ENCODE measurements at regions not wholly inside any gene's neighbourhood (a gene's known extent, or its start where the extent isn't known, plus 50 kb on each side); places are given as distances from the start of the nearest gene placed in this dataset.
"Not testable (repeated sequence)": the region's sequence is repeated elsewhere in the genome, so short reads cannot be mapped to it uniquely, and the experiment has no call there.

DNA sequence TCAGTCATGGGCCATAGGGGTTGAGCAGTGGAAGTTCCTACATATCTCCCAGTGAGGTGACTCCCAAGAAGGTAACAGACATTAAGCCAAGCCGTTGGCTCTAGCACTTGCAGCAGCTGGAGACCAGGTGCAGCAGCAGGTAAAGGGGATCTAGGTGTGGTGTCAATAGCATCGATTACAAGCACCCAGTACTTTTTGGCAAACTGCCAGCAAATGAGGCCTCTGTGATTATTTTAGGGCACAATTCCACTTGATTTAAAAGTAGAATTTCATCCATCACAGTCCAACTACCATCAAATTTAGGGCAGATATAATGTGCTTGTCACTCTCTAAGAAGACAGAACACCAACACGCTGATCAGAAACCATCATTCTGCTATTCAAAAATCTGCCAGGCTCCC lies 224.1 kb upstream of the EGLN3 start:
- no peak for DNase-seq (ENCODE audit: low read depth in 2 of 2)

DNA sequence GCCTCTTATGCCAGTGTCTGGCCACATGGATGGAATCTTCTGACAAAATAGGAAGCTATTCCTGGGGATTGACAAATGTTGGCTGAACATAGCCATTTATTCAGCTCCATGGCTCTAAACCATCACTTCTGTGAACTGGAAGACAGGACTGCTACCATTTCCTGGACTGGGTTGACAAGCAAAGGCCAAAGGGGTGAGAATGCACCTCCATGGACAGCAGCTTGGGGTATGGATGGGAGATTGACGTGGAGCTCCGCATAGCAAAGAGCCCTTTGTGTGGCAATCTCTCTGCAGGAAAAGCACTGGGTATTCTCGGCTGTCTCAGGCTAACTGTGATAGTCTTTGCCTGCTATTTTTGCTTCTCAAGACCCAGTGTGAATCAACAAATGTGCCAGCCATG lies 223.0 kb upstream of the EGLN3 start:
- DNase-seq (ENCODE audit: low read depth in 2 of 2): no peak

DNA sequence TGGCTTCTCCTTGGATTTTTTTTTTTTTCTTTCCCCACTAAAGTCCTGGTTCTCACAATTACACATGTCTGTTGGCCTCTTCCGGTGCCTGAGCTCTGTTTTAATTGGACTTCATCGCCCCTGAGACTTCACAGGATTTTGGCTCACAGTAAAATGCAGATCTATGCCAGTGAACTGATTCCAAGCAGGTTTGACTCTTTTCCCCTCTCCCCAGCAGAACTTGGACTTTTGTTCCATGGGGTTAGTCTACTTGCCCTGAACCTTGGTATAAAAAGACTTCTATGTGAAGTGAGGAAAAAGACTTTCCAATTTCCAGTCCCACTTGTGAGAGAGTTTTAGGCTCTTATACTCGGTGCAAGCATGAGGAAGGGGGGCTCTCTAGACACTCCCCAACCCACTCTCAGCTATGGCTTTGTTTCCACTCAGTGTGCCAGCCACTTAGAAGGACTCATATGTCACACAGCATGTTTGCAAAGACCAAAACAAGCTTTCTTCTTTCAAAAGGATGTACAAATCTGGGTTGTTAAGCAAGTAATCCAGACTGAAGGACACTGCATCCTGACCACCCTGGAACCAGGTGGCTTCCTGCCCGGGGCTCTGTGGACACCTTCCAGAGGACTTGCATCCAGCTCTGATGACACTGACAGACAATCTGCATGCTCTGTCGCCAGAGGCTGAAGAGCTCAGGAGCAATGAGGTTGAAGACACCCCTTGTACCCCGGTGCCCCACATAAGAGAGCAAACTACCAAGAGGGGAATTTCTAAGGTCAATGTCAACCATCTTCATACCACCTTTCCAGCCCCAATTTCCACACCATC lies 221.9 kb upstream of the EGLN3 start:
- DNase-seq (ENCODE audit: low read depth in 2 of 2): no peak

DNA sequence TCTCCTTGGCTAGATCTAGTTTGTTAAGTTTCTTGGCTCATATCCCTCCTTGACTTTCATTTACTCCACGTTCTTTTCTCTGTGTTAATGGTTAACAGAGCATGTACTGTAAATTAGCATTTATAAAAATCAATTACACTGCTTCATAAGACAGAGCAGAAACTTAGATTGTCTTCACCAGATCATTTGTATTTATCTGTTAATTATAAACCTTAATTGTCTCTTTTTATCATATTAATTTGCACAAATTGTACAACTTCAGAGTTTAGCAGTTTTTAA lies 221.2 kb upstream of the EGLN3 start:
- no peak for DNase-seq (ENCODE audit: low read depth in 2 of 2)

DNA sequence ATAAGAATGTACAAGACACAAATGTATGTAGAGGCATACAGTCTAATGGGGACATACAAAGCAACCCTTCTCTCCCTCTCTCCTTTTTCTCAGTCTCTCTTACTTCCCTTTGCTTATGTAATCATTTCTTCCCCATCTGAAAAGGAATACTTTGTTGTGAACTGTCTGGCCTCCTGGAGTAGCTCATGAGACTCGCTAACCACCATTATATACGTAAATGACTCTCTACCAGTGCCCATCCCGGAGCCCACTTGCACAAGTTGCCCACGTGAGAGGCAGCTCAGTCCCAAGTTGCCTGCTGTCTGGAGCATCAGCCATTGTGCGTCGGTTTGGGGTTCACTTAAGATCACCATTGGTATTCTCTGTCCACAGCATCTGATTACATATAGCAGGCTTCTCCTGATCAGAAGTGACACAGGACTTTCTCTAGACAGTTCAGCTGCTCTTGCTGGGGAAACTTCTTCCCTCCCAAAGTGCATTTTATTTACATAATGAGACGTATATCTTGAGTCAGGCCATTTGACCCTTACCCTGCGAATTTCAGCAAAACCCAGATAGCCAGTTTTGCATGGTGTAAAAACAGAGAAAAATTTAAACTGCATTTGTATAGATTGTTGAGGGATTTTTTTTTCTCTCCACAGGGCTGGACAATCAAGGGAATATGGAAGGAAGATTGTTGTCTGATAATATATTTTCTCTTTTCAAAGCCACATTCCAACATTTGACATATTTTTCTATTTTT lies 220.7 kb upstream of the EGLN3 start:
- no peak for DNase-seq (ENCODE audit: low read depth in 2 of 2)

DNA sequence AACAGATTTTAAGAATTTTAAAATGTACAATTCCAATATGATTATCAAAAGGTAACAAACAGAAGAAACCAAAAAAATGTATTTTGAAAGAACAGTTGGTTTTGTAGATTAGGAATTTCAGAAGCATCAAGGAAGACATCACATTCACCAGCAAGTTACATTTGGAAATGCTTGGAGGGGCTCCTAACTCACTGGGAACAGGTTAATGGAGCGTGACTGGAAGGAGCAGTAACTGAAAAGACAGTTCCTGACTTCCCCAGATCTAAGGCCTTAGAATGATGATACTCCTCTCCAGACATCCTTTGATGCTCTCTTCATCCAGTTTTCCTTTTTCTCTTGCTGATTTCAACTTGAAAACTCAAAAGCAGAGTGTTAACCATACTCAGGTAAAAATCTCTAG lies 220.0 kb upstream of the EGLN3 start:
- DNase-seq (ENCODE audit: low read depth in 2 of 2): no peak

DNA sequence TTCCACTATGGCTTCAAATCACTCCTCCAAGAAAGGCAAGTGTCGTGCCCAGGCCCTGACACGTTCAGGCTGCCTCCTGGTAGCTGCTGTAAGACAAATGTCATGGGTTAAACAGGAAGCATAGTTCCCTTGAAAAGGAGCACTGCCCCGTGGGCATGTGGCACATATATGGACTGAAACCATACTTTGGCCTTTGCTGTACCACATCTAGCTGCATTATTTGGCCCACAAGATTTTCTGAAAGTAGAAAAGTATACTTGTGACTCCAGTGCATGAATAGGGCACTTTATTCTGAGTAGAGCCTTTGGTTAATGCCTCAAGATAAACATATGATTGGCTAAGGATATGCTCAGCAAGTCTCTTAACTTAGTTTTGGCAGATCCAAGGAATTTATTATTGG lies 218.7 kb upstream of the EGLN3 start:
- DNase-seq (ENCODE audit: low read depth in 2 of 2): no peak

DNA sequence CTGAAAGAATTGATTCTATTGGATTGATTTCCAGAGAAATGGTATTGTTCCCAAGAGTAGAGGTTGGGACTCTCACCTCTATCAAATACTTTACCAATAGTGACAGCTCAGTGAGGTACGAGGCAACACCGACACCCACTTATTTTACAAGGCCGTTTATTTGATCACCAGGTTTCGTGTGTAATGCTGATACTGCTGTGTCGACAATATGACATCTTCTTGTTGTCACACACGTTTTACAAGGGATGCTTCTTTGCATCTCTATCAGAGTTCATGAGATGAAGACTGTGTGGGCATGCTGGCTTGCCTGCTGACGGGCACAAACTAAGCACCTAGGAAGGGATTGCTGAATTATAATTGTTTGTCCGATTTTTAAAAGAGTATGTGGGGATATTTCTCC lies 217.8 kb upstream of the EGLN3 start:
- DNase-seq (ENCODE audit: low read depth in 2 of 2): no peak

DNA sequence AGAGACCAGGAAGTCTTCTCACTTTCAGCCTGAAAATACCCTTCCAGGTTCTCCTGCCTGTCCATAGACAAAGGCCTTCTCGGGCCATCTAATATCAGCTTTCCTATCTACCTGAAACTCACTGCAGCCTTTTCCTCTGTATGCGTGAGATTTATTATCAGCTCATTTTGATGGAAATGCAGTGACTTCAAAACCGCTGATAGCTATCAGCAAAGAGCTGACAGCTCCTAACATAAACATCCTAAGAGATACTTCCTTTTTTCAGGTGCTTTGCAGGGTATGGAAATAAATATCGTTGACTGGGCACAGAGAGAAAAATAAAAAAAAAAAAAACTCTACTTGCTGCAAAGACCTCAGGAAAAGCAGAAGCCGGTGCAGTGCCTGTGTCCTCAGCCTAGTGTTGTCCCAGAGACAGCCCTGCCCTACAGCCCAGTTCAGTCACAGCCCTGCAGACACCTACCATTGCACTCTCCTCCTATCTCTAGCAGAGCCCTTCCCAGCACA lies 215.0 kb upstream of the EGLN3 start:
- no peak for DNase-seq (ENCODE audit: low read depth in 2 of 2)

DNA sequence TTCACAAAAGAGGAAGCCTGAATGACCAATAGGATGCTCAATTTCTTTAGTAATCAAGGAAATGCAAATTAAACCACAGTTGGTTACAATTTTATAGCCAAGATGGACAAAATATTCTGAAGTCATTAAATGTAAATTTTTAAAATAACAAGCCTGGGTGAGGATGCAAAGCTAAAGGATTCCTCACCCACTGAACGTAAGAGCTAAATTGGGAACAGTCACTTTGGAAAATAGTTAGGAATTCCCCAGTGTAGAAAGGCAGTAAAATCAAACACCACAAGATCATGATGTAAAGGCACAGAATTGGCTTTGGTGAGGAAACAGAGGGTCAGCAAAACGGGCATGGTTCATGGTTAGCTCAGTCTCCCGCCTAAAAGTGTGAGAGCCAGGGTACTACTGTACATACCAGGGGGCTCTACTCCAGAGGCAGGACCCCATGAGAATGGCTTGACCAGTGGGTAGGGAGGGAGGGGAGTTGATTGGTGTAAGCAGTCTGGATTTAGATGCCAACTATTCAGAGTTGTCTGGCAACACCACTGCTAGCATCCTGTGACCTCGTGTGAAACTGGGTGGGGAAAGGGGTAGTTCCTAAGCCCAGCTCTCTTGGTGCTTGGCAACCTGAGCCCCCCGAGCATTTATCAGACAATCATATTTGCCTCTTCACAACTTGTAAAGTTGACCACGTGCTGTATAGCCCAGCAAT lies 213.4 kb upstream of the EGLN3 start:
- DNase-seq (ENCODE audit: low read depth in 2 of 2): no peak

DNA sequence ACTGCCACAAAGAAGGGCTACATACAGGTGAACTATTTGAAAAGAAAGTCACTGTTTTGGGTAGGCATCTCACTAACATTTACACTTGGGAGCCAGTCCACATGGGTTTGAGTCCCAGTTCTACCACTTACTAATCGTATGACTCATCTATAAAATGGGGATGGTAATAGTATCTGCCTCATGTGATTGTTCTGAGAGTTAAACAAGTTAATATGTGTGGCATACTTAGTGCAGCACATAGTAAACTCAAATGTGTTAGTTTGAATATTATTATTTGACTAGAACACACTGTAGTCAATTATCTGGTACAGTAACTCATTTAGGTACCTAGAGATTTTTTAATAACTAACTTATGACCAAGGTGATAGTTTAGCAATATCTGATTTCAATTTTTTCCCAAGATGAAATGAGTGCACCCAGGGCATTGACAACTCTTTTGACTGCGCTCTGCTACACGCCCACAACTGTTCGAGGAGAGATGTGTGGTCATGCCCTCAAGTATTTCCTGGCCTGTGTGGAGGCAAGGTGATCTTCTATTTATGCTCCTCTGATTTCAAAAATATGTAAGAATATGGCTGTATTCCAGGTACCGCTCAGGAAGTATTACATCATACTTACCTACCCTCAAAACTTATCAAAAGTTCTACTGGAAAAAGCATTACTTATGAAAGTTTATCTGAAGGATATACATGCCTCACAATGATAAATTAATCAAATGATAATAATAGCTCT lies 210.6 kb upstream of the EGLN3 start:
- DNase-seq (ENCODE audit: low read depth in 2 of 2): no peak

DNA sequence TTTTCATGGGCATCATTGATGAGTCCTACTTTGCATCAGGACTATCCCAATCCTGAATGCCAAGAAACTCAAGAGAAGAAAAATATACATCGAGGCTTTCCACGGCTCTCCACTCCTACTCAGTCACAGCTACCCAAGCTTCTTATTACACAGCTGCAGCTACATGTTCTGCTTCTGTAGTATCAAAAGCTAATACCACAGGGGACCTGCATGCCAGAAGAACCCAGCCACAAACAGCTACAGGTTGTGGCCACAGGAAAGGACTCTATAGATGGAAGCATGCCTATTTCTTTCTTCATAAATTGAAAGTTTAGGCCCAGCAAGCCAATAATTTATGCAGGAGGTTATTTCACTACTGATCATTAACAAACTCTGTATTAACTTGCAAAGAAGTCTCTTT lies 209.7 kb upstream of the EGLN3 start:
- DNase-seq (ENCODE audit: low read depth in 2 of 2): no peak

DNA sequence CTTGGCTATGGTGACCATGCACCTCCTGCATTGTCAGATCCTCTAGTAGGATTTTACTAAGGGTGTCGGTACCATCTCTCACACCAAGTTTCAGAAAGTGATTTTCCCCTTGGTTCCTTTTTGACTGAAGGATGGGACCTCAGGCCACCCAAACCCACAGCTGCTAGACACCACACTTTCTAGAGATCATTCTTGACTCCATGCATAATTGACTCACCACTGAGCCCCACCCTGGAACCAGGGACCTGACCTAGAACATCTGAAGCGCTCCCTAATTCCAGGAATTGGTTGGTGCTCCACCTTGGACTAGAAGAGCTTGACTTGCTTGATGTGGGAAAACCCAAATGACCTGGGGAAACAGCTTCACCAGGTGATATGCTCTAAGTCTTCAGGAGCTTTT lies 206.8 kb upstream of the EGLN3 start:
- DNase-seq (ENCODE audit: low read depth in 2 of 2): no peak

DNA sequence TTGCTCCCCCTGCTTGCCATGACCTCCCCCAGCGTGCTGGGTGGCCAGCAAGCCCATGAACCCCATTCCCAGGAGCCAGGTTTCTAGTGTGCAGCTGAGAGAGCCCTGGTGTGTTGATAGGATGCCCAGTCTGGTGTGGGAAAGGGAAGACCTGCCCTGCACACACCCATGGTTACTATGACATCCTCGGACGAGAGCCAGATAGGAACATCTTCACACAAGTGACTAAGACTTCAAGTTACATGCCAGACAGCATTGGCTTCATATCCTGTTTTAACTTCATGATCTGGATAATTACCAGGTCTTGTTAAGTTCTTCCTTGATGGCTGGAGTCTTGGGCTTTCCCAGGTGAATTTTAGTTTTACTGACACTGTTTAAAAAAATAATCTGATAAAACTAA lies 196.6 kb upstream of the EGLN3 start:
- no peak for DNase-seq (ENCODE audit: low read depth in 2 of 2)

DNA sequence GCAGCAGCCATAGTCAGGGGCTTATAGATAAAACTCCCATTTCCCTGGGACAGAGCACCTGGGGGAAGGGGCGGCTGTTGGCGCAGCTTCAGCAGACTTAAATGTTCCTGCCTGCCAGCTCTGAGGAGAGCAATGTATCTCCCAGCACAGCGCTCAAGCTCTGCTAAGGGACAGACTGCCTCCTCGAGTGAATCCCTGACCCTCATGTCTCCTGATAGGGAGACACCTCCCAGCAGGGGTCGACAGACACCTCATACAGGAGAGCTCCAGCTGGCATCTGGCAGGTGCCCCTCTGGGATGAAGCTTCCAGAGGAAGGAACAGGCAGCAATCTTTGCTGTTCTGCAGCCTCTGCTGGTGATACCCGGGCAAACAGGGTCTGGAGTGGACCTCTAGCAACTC lies 189.3 kb upstream of the EGLN3 start:
- not testable (repeated sequence) for DNase-seq (ENCODE audit: low read depth in 2 of 2)

DNA sequence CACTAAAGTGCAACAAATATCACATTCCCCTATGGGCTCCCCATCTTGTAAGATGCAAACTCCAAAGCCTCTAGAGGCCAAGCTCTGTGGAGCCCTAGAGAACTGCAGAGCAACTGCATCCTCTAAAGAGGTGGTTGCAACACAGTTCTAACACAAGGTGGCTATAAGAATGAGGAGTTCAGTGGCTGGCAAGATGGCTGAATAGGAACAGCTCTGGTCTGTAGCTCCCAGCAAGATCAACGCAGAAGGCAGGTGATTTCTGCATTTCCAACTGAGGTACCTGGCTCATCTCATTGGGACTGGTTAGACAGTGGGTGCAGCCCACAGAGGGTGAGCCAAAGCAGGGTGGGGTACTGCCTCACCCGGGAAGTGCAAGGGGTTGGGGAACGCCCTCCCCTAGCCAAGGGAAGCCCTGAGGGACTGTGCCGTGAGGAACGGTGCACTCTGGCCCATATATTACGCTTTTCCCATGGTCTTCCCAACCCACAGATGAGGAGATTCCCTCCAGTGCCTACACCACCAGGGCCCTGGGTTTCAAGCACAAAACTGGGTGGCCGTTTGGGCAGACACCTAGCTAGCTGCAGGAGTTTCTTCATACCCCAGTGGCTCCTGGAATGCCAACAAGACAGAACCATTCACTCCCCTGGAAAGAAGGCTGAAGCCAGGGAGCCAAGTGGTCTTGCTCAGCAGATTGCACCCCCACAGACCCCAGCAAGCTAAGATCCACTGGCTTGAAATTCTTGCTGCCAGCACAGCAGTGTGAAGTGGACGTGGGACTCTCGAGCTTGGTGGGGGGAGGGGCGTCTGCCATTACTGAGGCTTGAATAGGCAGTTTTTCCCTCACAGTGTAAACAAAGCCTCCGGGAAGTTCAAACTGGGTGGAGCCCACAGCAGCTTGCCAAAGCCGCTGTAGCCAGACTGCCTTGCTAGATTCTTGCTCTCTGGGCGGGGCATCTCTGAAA lies 188.6 kb upstream of the EGLN3 start:
- not testable (repeated sequence) for DNase-seq (ENCODE audit: low read depth in 2 of 2)

DNA sequence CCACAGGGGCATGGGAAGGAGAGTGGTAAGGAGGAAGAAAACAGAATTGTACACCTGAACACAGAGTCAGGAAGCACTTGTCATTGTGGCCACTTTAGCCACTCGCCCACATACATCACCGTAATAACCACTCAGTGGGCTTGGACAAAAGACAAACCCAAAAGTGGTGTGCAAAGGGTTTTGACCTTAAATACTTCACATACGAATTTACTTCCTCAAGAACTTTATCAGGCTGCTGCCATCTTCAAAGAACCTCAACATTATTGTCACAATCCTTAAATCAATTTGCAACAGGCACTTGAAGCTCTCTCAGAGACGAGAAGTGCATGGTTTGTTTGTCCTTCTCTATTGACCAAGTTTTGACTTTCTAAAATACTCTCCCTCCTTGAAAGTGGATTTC lies 187.3 kb upstream of the EGLN3 start:
- DNase-seq (ENCODE audit: low read depth in 2 of 2): no peak

DNA sequence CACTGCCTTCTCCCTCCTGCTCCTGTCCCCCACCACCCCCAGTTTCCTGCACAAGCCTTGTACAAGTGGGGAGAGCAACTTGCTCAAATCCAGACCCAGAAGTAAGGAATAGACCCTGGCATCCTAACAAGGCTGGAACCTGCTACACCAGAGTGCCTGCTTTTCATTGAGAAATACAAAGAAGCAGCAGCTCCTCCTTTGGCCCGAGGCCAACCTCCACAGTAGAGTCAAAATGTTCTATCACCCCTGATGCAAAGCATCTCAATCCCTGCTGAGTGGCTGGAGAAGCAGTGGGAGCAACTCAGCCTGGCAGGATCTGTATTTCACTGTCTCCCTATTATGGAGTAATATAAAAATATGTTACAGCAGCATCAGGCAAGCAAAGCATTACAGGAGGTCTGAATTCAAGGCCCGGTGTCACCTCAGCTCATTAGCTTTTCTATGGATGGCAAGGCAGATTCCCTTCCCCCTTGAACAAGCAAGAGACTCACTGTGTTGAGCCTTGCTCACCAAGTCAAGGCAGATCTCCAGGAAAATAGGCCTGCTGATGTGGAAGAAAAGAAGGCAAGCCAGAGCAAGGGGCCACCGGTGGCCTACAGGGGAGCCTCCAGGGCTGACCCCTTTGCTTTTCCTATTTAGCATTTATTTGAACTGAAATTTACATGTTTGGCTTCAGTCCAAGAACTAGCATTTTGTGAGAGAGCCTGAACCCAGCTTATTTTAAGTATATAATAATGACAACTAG lies 186.3 kb upstream of the EGLN3 start:
- DNase-seq (ENCODE audit: low read depth in 2 of 2): no peak

DNA sequence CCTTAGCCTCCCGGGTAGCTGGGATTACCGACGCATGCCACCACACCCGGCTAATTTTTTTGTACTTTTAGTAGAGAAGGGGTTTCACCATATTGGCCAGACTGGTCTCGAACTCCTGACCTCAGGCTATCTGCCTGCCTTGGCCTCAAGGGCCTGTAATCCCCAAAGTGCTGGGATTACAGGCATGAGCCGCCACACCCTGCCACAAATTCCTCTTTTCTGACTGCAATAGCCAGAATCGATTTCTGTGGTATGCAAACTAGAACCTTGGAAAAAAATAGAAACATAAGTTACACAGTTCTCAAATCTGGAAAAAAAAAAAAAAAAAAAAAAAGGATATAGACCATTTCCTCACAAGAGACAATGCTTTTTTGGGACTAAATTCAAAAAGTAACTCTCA lies 184.6 kb upstream of the EGLN3 start:
- DNase-seq (ENCODE audit: low read depth in 2 of 2): no peak

DNA sequence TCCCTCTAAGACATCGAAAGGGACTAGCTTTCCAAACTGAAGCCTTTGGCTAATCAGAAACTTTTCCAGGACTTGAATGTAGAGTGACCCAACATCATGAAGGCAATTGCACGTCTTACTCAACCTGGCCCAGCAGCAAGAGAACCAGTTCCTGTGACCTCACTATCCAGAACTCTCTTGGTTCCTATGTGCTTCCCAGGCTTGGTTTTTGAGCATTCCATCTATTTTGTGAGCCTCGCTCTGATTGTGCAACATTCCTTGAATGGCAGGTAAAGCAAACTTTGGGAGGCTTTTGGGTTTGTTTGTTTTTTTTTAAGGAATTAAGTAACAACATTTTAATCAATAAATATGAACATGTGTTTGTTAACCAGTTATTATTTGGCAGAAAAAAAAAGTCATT lies 183.6 kb upstream of the EGLN3 start:
- no peak for DNase-seq (ENCODE audit: low read depth in 2 of 2)
